ENCODE measurements at regions not wholly inside any gene's neighbourhood (a gene's known extent, or its start where the extent isn't known, plus 50 kb on each side); places are given as distances from the start of the nearest gene placed in this dataset.

DNA sequence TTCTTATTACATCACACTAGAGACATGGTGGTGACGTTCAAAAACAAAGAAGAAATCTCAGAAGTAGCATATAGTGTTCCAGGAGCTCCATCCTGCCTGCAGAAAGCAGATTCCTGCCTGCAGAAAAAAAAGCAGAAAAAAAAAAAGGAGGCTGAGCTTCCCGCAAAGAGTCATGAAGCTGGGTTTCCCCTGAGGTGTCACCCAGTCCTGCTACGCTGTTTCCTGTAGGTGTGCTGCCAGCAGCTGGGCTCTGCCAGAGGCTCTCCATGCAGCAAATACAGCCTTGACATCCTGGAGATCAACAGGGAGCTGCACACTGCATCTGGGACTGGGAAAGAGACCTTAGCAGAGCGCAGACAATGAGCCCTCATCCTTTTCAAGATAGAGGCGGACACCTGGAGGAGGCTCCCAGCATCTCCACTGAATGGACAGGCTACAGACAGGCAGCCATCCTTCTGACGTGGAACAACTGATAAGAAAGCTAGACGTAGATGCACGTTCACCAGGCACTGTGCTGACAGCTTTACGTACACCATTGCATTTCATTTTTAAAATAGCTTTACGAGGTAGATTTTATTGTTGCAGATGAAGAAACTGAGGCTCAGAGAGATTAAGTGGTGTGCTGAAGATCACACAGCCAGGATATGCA lies 350.9 kb downstream of the FOXO1 start:
- H3K27me3 ChIP-seq = no peaks in the 10 kb centered on the region
- H3K4me3 ChIP-seq = no peak overlapping the region
- no peak overlapping the region for H3K27ac ChIP-seq
- no peaks in the 10 kb centered on the region for H3K36me3 ChIP-seq
- WGBS, 3 donors = 66 to 77% (median 68%) methylated on average over 10 of the region's 10 CpGs
- DNase-seq = peak in 2 of 5 donors; percentile 26 to 37
- H3K9me3 ChIP-seq = no peaks in the 10 kb centered on the region
- intact Hi-C loops (cut with DNase I) = no loop called here
- peaks cover 2% of the 10 kb centered on the region for H3K4me1 ChIP-seq (ENCODE audit: insufficient read depth)
- TF ChIP-seq EP300 (IDR thresholded peaks at IDR 0.05) (no peak), POLR2A (IDR thresholded peaks at IDR 0.05) (no peak)
- TF ChIP-seq, protein P1, sequence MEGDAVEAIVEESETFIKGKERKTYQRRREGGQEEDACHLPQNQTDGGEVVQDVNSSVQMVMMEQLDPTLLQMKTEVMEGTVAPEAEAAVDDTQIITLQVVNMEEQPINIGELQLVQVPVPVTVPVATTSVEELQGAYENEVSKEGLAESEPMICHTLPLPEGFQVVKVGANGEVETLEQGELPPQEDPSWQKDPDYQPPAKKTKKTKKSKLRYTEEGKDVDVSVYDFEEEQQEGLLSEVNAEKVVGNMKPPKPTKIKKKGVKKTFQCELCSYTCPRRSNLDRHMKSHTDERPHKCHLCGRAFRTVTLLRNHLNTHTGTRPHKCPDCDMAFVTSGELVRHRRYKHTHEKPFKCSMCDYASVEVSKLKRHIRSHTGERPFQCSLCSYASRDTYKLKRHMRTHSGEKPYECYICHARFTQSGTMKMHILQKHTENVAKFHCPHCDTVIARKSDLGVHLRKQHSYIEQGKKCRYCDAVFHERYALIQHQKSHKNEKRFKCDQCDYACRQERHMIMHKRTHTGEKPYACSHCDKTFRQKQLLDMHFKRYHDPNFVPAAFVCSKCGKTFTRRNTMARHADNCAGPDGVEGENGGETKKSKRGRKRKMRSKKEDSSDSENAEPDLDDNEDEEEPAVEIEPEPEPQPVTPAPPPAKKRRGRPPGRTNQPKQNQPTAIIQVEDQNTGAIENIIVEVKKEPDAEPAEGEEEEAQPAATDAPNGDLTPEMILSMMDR (IDR thresholded peaks at IDR 0.05) = no peak

DNA sequence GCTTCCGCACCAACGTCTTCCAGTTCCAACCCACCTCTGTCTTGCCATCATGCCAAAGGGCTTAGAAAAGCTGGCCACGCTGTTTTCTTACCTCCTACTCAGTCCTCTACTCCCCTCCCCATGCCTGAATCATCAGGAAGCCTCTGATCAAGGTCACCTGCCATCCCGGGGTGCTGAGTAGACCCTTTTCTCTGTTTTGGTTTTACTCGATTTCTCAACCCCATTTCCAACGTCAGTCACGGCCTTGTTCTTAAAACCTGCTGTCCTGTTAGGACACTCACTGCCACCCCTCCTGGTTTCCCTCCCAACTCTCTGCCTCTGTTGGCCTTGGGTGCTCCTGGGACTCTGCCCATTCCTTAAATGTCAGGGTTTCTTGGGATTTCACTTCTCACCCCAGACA lies 350.1 kb downstream of the FOXO1 start:
- intact Hi-C loops (cut with DNase I) = no loop called here
- H3K4me3 ChIP-seq = no peak overlapping the region
- no peak overlapping the region for H3K27ac ChIP-seq
- H3K4me1 ChIP-seq (ENCODE audit: insufficient read depth) = peaks cover 2% of the 10 kb centered on the region
- WGBS, 3 donors = 31 to 47% (median 42%) methylated on average over 7 of the region's 7 CpGs
- TF ChIP-seq EP300 (IDR thresholded peaks at IDR 0.05) = no peak
- TF ChIP-seq, protein P1 (IDR thresholded peaks at IDR 0.05) = no peak
- no peak for TF ChIP-seq POLR2A (IDR thresholded peaks at IDR 0.05)
- no peaks in the 10 kb centered on the region for H3K9me3 ChIP-seq
- peak in 4 of 5 donors; percentile 34 to 53 (median 46) for DNase-seq
- H3K27me3 ChIP-seq = no peaks in the 10 kb centered on the region
- no peaks in the 10 kb centered on the region for H3K36me3 ChIP-seq

DNA sequence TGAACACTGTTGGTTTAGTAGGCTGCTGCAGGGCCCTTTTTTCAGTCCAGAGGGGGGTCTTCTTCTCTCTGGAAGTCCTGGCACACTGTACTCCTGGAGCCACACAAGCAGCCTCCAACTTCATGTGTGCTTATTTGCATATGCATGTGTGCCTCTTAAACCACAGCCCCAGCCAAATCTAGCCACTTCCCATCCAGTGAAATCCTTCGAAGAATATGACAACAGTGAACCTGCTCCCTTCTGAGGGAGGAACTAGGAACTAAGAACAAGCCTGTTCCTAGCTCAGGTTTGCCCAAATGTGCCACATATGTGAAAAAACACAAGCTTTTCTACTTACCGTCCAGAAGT lies 348.5 kb downstream of the FOXO1 start:
- intact Hi-C loops (cut with DNase I) = no loop called here
- no peak overlapping the region for H3K27ac ChIP-seq
- TF ChIP-seq, protein P1 (IDR thresholded peaks at IDR 0.05) = no peak
- no peak for TF ChIP-seq POLR2A (IDR thresholded peaks at IDR 0.05)
- no peak for TF ChIP-seq EP300 (IDR thresholded peaks at IDR 0.05)
- peaks cover 2% of the 10 kb centered on the region for H3K4me1 ChIP-seq (ENCODE audit: insufficient read depth)
- no peaks in the 10 kb centered on the region for H3K36me3 ChIP-seq
- no peak for DNase-seq
- WGBS, 3 donors = 88 to 91% (median 89%) methylated on average over 2 of the region's 2 CpGs
- no peaks in the 10 kb centered on the region for H3K9me3 ChIP-seq
- H3K27me3 ChIP-seq = no peaks in the 10 kb centered on the region
- no peak overlapping the region for H3K4me3 ChIP-seq

DNA sequence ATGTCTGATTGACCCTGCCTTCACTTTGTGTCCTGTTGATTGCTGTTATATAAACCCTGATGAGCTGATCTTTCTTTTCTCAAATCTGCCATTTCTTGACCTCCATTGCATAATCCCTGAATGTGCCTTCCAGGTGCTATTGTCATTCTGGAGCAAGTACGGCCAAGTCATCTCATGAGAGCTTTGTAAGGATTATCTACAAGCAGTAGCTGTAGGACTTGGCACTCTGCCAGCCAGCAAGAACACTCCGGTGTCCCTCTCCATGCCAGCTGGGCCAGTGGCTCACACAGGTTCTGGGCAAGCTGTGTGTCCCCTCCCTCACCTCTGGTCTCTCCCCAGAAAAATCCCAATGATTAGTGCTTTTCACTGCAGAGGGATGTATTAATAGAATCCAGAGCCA lies 348.1 kb downstream of the FOXO1 start:
- Histone ChIP-seq H3K36me3 (no peaks in the 10 kb centered on the region), H3K4me3 (no peak overlapping the region), H3K4me1 (ENCODE audit: insufficient read depth) (peaks cover 2% of the 10 kb centered on the region), H3K9me3 (no peaks in the 10 kb centered on the region), H3K27me3 (no peaks in the 10 kb centered on the region), H3K27ac (no peak overlapping the region)
- WGBS, 3 donors = 59 to 71% (median 67%) methylated on average over 2 of the region's 2 CpGs
- peak in 4 of 5 donors; percentile 33 to 51 (median 49) for DNase-seq
- intact Hi-C loops (cut with DNase I) = no loop called here
- TF ChIP-seq EP300 (IDR thresholded peaks at IDR 0.05) = no peak
- no peak for TF ChIP-seq POLR2A (IDR thresholded peaks at IDR 0.05)
- TF ChIP-seq, protein P1 (IDR thresholded peaks at IDR 0.05) = no peak
